GM19025 (cell line): ENCODE measurements at regions not wholly inside any gene's neighbourhood (a gene's known extent, or its start where the extent isn't known, plus 50 kb on each side); places are given as distances from the start of the nearest gene placed in this dataset.

Experiments used
- ATAC-seq: cut with Tn5 transposase; IDR thresholded peaks from one replicate; pipeline ENCODE4 v1.9.1; 2021; ENCODE audit warnings: mild to moderate bottlenecking, low read depth, moderate library complexity; ENCODE audit not compliant: unreplicated experiment

GRCh38 chr7:13161125-13161524 lies 473.7 kb downstream of the ARL4A start:
- no peak for ATAC-seq

GRCh38 chr7:13165854-13166253 lies 478.4 kb downstream of the ARL4A start:
- ATAC-seq = no peak

- ATAC-seq = no peak
Observed at GRCh38 chr7:13166801-13167200, 479.4 kb downstream of the ARL4A start.

- ATAC-seq = no peak
Observed at GRCh38 chr7:13169356-13169755, 481.9 kb downstream of the ARL4A start.

- no peak for ATAC-seq
Observed at GRCh38 chr7:13174991-13175390, 487.6 kb downstream of the ARL4A start.

- ATAC-seq = no peak
Observed at GRCh38 chr7:13179011-13179582, 491.7 kb downstream of the ARL4A start.

- ATAC-seq = no peak
Observed at GRCh38 chr7:13179775-13180523, 492.5 kb downstream of the ARL4A start.

GRCh38 chr7:13181216-13181615 lies 493.8 kb downstream of the ARL4A start:
- no peak for ATAC-seq

GRCh38 chr7:13185139-13185538 lies 497.7 kb downstream of the ARL4A start:
- ATAC-seq = no peak

GRCh38 chr7:13188236-13188805 lies 500.9 kb downstream of the ARL4A start:
- ATAC-seq = no peak

GRCh38 chr7:13188922-13189321 lies 501.5 kb downstream of the ARL4A start:
- ATAC-seq = no peak

- no peak for ATAC-seq
Observed at GRCh38 chr7:13189668-13190067, 502.2 kb downstream of the ARL4A start.

GRCh38 chr7:13197501-13197900 lies 510.1 kb downstream of the ARL4A start:
- ATAC-seq = no peak

- ATAC-seq = no peak
Observed at GRCh38 chr7:13198036-13198435, 510.6 kb downstream of the ARL4A start.

GRCh38 chr7:13198727-13199126 lies 511.3 kb downstream of the ARL4A start:
- no peak for ATAC-seq

GRCh38 chr7:13201628-13202027 lies 514.2 kb downstream of the ARL4A start:
- ATAC-seq = no peak

- no peak for ATAC-seq
Observed at GRCh38 chr7:13217768-13218167, 530.3 kb downstream of the ARL4A start.

- ATAC-seq = no peak
Observed at GRCh38 chr7:13225068-13225467, 537.6 kb downstream of the ARL4A start.

- ATAC-seq = no peak
Observed at GRCh38 chr7:13226385-13226784, 539.0 kb downstream of the ARL4A start.

GRCh38 chr7:13231216-13231615 lies 543.8 kb downstream of the ARL4A start:
- ATAC-seq = no peak

- no peak for ATAC-seq
Observed at GRCh38 chr7:13235436-13235835, 548.0 kb downstream of the ARL4A start.

- ATAC-seq = no peak
Observed at GRCh38 chr7:13236026-13236425, 548.6 kb downstream of the ARL4A start.
